SU-DHL-6 (cell line): ENCODE measurements at regions not wholly inside any gene's neighbourhood (a gene's known extent, or its start where the extent isn't known, plus 50 kb on each side); places are given as distances from the start of the nearest gene placed in this dataset.

Experiments used
- EZH2phosphoT487 ChIP-seq: fragments of 200-600 bp; sonication (generic), shearing (Covaris generic); conservative IDR thresholded peaks from 2 replicates; pipeline ENCODE4 v1.6.1; 2018; ENCODE audit warnings: mild to moderate bottlenecking, antibody characterized with exemption, low read length, moderate library complexity, mixed read lengths
- TF ChIP-seq, protein P1 (sequence below): fragments of 200-600 bp; sonication (generic); IDR thresholded peaks from one replicate; pipeline ENCODE4 v1.5.1; 2017; ENCODE audit warnings: antibody characterized with exemption, mild to moderate bottlenecking, low read length, moderate library complexity; ENCODE audit not compliant: insufficient read depth, poor library complexity, severe bottlenecking

DNA sequence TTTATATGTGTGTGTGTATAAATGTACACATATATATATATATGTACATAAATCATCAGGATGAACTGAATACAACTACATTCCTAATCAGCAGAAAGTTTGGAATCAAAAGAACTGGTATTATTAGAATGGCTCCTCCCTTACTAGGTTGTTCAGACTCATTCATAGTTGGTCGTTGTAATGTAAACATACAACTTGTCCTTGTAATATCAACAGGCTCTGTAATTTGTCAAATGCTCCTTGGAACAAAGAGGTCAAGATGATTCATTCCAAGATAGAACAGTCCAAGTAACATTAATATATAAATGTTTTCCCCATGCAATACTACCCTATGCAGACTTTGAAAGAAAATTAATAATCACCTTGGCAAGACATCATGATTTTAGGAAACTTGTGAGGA is 351.4 kb upstream of the SMIM31 start:
- TF ChIP-seq, protein P1, sequence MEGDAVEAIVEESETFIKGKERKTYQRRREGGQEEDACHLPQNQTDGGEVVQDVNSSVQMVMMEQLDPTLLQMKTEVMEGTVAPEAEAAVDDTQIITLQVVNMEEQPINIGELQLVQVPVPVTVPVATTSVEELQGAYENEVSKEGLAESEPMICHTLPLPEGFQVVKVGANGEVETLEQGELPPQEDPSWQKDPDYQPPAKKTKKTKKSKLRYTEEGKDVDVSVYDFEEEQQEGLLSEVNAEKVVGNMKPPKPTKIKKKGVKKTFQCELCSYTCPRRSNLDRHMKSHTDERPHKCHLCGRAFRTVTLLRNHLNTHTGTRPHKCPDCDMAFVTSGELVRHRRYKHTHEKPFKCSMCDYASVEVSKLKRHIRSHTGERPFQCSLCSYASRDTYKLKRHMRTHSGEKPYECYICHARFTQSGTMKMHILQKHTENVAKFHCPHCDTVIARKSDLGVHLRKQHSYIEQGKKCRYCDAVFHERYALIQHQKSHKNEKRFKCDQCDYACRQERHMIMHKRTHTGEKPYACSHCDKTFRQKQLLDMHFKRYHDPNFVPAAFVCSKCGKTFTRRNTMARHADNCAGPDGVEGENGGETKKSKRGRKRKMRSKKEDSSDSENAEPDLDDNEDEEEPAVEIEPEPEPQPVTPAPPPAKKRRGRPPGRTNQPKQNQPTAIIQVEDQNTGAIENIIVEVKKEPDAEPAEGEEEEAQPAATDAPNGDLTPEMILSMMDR, result no peak
- no peak for TF ChIP-seq EZH2phosphoT487
